Smooth muscle cell (in vitro differentiated cells): ENCODE measurements at regions not wholly inside any gene's neighbourhood (a gene's known extent, or its start where the extent isn't known, plus 50 kb on each side); places are given as distances from the start of the nearest gene placed in this dataset.
"Not testable (repeated sequence)": the region's sequence is repeated elsewhere in the genome, so short reads cannot be mapped to it uniquely, and the experiment has no call there.

ENCODE experiments used
- DNase-seq: peaks from one replicate; lab custom pipeline; 2025; ENCODE audit not compliant: unreplicated experiment; lab: John Stamatoyannopoulos, UW
- H2AFZ ChIP-seq: fragments of 200-600 bp; sonication (generic); 2 replicates; pipeline ENCODE4 v1.6.0; 2016; ENCODE audit warnings: antibody characterized with exemption, low read depth, mild to moderate bottlenecking
- H3F3A ChIP-seq: fragments of 200-600 bp; sonication (generic); 2 replicates; pipeline ENCODE4 v1.6.0; 2017; ENCODE audit warnings: antibody characterized with exemption, low read depth
- H3K27ac ChIP-seq: fragments of 200-600 bp; sonication (generic); 2 replicates; pipeline ENCODE4 v1.5.1; 2016; ENCODE audit warnings: low read depth, mild to moderate bottlenecking
- H3K27me3 ChIP-seq: fragments of 200-600 bp; sonication (generic); 2 replicates; pipeline ENCODE4 v1.6.1; 2016; ENCODE audit warnings: low read depth, mild to moderate bottlenecking
- H3K36me3 ChIP-seq: fragments of 200-600 bp; sonication (generic); 2 replicates; pipeline ENCODE4 v1.5.1; 2016; ENCODE audit warnings: low read depth
- H3K4me1 ChIP-seq: fragments of 200-600 bp; sonication (generic); 2 replicates; pipeline ENCODE4 v1.5.1; 2016; ENCODE audit warnings: low read depth
- H3K4me2 ChIP-seq: fragments of 200-600 bp; sonication (generic); 2 replicates; pipeline ENCODE4 v1.6.0; 2016; ENCODE audit warnings: mild to moderate bottlenecking
- H3K4me3 ChIP-seq: fragments of 200-600 bp; sonication (generic); 2 replicates; pipeline ENCODE4 v1.5.1; 2016; ENCODE audit warnings: mild to moderate bottlenecking
- H3K79me2 ChIP-seq: fragments of 200-600 bp; sonication (generic); 2 replicates; pipeline ENCODE4 v1.6.0; 2016; ENCODE audit warnings: low read depth, mild to moderate bottlenecking
- H3K9ac ChIP-seq: fragments of 200-600 bp; sonication (generic); 2 replicates; pipeline ENCODE4 v1.6.0; 2016; ENCODE audit warnings: low read depth
- H3K9me3 ChIP-seq: fragments of 200-600 bp; sonication (generic); replicated peaks from 2 replicates; pipeline ENCODE4 v1.5.1; 2016; ENCODE audit warnings: low read depth
- H4K20me1 ChIP-seq: fragments of 200-600 bp; sonication (generic); 2 replicates; pipeline ENCODE4 v1.6.0; 2016; ENCODE audit warnings: low read depth
- CTCF ChIP-seq: fragments of 200-600 bp; sonication (generic); IDR thresholded peaks from 2 replicates; pipeline ENCODE4 v1.5.1; 2017; ENCODE audit warnings: borderline replicate concordance, mild to moderate bottlenecking, antibody characterized with exemption; ENCODE audit not compliant: insufficient read depth, poor library complexity, severe bottlenecking
- WGBS: methylation state at CpG from one replicate; pipeline ENCODE4 v1.1.7; 2016; ENCODE audit warnings: low lambda C conversion rate; 5-methylcytosine and 5-hydroxymethylcytosine counted together

- no peaks in the 10 kb centered on the region for H3K27me3 ChIP-seq
- no peaks in the 10 kb centered on the region for H3K79me2 ChIP-seq
- no peaks in the 10 kb centered on the region for H3K9me3 ChIP-seq
- no peaks in the 10 kb centered on the region for H3F3A ChIP-seq
- no peak overlapping the region for H3K27ac ChIP-seq
- H3K36me3 ChIP-seq, result no peaks in the 10 kb centered on the region
- H3K4me2 ChIP-seq, result no peak overlapping the region
- H3K4me1 ChIP-seq, result no peaks in the 10 kb centered on the region
- no peak for DNase-seq
- H4K20me1 ChIP-seq, result no peaks in the 10 kb centered on the region
- H3K4me3 ChIP-seq, result no peak overlapping the region
- no peak overlapping the region for H3K9ac ChIP-seq
- H2AFZ ChIP-seq, result no peak overlapping the region
- TF ChIP-seq CTCF, result no peak
Measured at GRCh38 chr10:108037061-108037460, 872.6 kb upstream of the SORCS1 start.

GRCh38 chr10:108036265-108036664 lies 871.8 kb upstream of the SORCS1 start:
- no peaks in the 10 kb centered on the region for H3K9me3 ChIP-seq
- H3K4me3 ChIP-seq, result no peak overlapping the region
- no peak for DNase-seq
- H3F3A ChIP-seq, result no peaks in the 10 kb centered on the region
- H2AFZ ChIP-seq, result no peak overlapping the region
- no peak overlapping the region for H3K9ac ChIP-seq
- H4K20me1 ChIP-seq, result no peaks in the 10 kb centered on the region
- no peak overlapping the region for H3K4me2 ChIP-seq
- no peaks in the 10 kb centered on the region for H3K36me3 ChIP-seq
- no peaks in the 10 kb centered on the region for H3K79me2 ChIP-seq
- 54% methylated on average over 1 of the region's 1 CpG for WGBS
- H3K27me3 ChIP-seq, result no peaks in the 10 kb centered on the region
- no peak overlapping the region for H3K27ac ChIP-seq
- H3K4me1 ChIP-seq, result no peaks in the 10 kb centered on the region
- TF ChIP-seq CTCF, result no peak

GRCh38 chr10:108034829-108035228 lies 870.3 kb upstream of the SORCS1 start:
- no peaks in the 10 kb centered on the region for H3K27me3 ChIP-seq
- DNase-seq, result no peak
- H3F3A ChIP-seq, result no peaks in the 10 kb centered on the region
- H3K9ac ChIP-seq, result no peak overlapping the region
- no peaks in the 10 kb centered on the region for H3K79me2 ChIP-seq
- H3K27ac ChIP-seq, result no peak overlapping the region
- 63% methylated on average over 1 of the region's 1 CpG for WGBS
- no peak overlapping the region for H3K4me3 ChIP-seq
- H3K36me3 ChIP-seq, result no peaks in the 10 kb centered on the region
- H2AFZ ChIP-seq, result no peak overlapping the region
- no peak for TF ChIP-seq CTCF
- no peak overlapping the region for H3K4me2 ChIP-seq
- H3K4me1 ChIP-seq, result no peaks in the 10 kb centered on the region
- no peaks in the 10 kb centered on the region for H4K20me1 ChIP-seq
- no peaks in the 10 kb centered on the region for H3K9me3 ChIP-seq

- not testable (repeated sequence) for H3K79me2 ChIP-seq, H3K27ac ChIP-seq, H3K9ac ChIP-seq, H2AFZ ChIP-seq, H3K36me3 ChIP-seq, H3K27me3 ChIP-seq, H3K9me3 ChIP-seq, H4K20me1 ChIP-seq, DNase-seq, H3K4me1 ChIP-seq, H3K4me3 ChIP-seq, H3F3A ChIP-seq, H3K4me2 ChIP-seq
- WGBS, result 68% methylated on average over 3 of the region's 3 CpGs
Measured at GRCh38 chr10:108033518-108033917, 869.0 kb upstream of the SORCS1 start.
